ENCODE measurements at regions not wholly inside any gene's neighbourhood (a gene's known extent, or its start where the extent isn't known, plus 50 kb on each side); places are given as distances from the start of the nearest gene placed in this dataset.
"Not testable (repeated sequence)": the region's sequence is repeated elsewhere in the genome, so short reads cannot be mapped to it uniquely, and the experiment has no call there.

DNA sequence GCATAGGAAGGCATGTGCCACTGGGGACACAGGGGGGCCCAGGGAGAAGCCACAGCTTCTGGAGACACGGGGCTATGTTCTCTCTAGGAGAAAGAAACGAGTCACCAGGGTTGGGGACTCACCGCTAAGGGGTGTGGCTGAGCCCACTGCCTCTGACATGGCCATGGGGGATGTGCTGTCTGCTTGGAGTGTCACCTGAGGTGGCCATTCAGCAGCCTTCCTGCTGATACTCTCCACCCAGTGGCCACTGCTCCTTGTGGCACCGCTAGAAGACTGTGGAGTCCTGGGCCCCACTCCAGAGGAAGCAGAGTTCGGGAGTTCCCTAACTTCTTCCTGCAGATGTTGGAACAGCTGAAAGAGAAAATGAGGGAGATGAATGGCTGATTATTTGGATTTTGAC, 91.2 kb upstream of the SLC45A1 start:
- 87% methylated on average over 5 of the region's 5 CpGs for WGBS
- no peak for TF ChIP-seq FOXA2 (IDR thresholded peaks at IDR 0.05)
- no peak for TF ChIP-seq TAF1 (conservative IDR thresholded peaks at IDR 0.05)
- TF ChIP-seq RXRA (IDR thresholded peaks at IDR 0.05): no peak
- no peak for TF ChIP-seq YY1 (IDR thresholded peaks at IDR 0.05)
- TF ChIP-seq, protein P1, sequence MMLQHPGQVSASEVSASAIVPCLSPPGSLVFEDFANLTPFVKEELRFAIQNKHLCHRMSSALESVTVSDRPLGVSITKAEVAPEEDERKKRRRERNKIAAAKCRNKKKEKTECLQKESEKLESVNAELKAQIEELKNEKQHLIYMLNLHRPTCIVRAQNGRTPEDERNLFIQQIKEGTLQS (IDR thresholded peaks at IDR 0.05): no peak
- no peak for TF ChIP-seq HNF4G (IDR thresholded peaks at IDR 0.05)
- TF ChIP-seq SP1 (IDR thresholded peaks at IDR 0.05): no peak
- no peak for TF ChIP-seq FOXA1 (IDR thresholded peaks at IDR 0.05)
- TF ChIP-seq RAD21 (IDR thresholded peaks at IDR 0.05): no peak

DNA sequence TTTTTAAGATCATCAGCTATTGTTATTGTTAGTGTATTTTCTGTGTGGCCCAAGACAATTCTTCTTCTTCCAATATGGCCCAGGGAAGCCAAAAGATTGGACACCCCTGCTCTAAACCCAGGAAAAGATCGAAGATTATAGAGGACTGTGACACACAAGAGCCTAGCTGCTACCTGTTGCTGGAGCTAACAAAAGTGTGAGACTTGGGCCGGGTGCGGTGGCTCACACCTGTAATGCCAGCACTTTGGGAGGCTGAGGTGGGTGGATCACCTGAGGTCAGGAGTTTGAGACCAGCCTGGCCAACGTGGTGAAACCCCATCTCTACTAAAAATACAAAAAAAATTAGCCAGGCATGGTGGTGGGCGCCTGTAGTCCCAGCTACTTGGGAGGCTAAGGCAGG, 91.9 kb upstream of the SLC45A1 start:
- WGBS: 93% methylated on average over 5 of the region's 5 CpGs
- H3K27me3 ChIP-seq (ENCODE audit: control insufficient read depth in 4 of 4, insufficient read depth in 4 of 4, low read length in 3 of 4); H3K36me3 ChIP-seq (ENCODE audit: control insufficient read depth in 4 of 4, insufficient read depth in 3 of 4, low read depth in 1 of 4, low read length in 3 of 4); H3K27ac ChIP-seq (ENCODE audit: low read depth in 1 of 2, low read length in 2 of 2); DNase-seq (ENCODE audit: low spot score); H3K9ac ChIP-seq (ENCODE audit: low read depth in 1 of 2, low read length in 2 of 2); H3K4me1 ChIP-seq (ENCODE audit: control insufficient read depth in 4 of 4, insufficient read depth in 4 of 4, low read length in 3 of 4); H3K9me3 ChIP-seq (ENCODE audit: control insufficient read depth in 4 of 4, low read length in 3 of 4); H3K4me3 ChIP-seq (ENCODE audit: low read depth in 1 of 3, low read length in 3 of 3): not testable (repeated sequence)

More for the DNA sequence above, 91.2 kb upstream of the SLC45A1 start:
- Histone ChIP-seq H3K27me3 (ENCODE audit: control insufficient read depth in 4 of 4, insufficient read depth in 4 of 4, low read length in 3 of 4) (no peaks in the 10 kb centered on the region), H3K4me3 (ENCODE audit: low read depth in 1 of 3, low read length in 3 of 3) (no peak overlapping the region), H3K4me1 (ENCODE audit: control insufficient read depth in 4 of 4, insufficient read depth in 4 of 4, low read length in 3 of 4) (no peaks in the 10 kb centered on the region), H3K27ac (ENCODE audit: low read depth in 1 of 2, low read length in 2 of 2) (no peak overlapping the region), H3K9ac (ENCODE audit: low read depth in 1 of 2, low read length in 2 of 2) (no peak overlapping the region), H3K36me3 (ENCODE audit: control insufficient read depth in 4 of 4, insufficient read depth in 3 of 4, low read depth in 1 of 4, low read length in 3 of 4) (no peaks in the 10 kb centered on the region), H3K9me3 (ENCODE audit: control insufficient read depth in 4 of 4, low read length in 3 of 4) (no peaks in the 10 kb centered on the region)
- no peak for DNase-seq (ENCODE audit: low spot score)

DNA sequence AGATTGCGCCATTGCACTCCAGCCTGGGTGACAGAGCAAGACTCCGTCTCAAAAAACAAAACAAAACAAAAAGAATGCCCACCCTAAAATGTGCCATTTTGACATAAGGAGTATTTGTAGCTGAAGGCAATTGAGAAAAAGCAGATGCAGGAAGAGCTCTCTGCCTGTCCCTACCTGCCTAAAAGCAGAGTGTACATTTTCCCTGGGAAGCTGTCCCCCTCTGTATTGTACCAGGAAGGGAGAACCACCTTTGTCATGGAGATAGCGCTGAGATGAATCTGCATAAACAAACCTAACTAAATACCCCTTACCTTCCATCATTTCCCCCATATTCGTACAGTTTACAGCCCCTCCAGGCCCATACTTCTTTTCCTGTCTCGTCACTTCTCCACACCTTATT, 94.4 kb upstream of the SLC45A1 start:
- Histone ChIP-seq H3K4me1 (ENCODE audit: control insufficient read depth in 4 of 4, insufficient read depth in 4 of 4, low read length in 3 of 4) (no peaks in the 10 kb centered on the region), H3K9ac (ENCODE audit: low read depth in 1 of 2, low read length in 2 of 2) (no peak overlapping the region), H3K27ac (ENCODE audit: low read depth in 1 of 2, low read length in 2 of 2) (no peak overlapping the region), H3K4me3 (ENCODE audit: low read depth in 1 of 3, low read length in 3 of 3) (no peak overlapping the region), H3K9me3 (ENCODE audit: control insufficient read depth in 4 of 4, low read length in 3 of 4) (no peaks in the 10 kb centered on the region), H3K27me3 (ENCODE audit: control insufficient read depth in 4 of 4, insufficient read depth in 4 of 4, low read length in 3 of 4) (no peaks in the 10 kb centered on the region), H3K36me3 (ENCODE audit: control insufficient read depth in 4 of 4, insufficient read depth in 3 of 4, low read depth in 1 of 4, low read length in 3 of 4) (no peaks in the 10 kb centered on the region)
- WGBS: 93% methylated on average over 5 of the region's 5 CpGs
- no peak for DNase-seq (ENCODE audit: low spot score)
- no peak for TF ChIP-seq FOXA1 (IDR thresholded peaks at IDR 0.05)

DNA sequence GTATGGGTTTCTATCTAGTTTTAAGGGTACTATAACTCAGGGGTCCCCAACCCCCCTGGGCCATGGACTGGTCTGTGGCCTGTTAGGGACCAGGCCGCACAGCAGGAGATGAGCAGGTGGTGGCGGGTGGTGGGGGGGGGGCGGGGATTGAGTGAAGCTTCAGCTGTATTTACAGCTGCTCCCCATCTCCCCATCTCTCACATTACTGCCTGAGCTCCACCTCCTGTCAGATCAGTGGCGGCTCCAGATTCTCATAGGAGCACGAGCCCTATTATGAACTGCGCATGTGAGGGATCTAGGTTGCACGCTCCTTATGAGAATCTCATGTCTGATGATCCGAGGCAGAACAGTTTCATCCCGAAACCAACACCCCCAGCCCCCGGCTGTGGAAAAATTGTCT, 95.1 kb upstream of the SLC45A1 start:
- no peak overlapping the region for H3K27ac ChIP-seq (ENCODE audit: low read depth in 1 of 2, low read length in 2 of 2)
- H3K27me3 ChIP-seq (ENCODE audit: control insufficient read depth in 4 of 4, insufficient read depth in 4 of 4, low read length in 3 of 4): no peaks in the 10 kb centered on the region
- H3K9me3 ChIP-seq (ENCODE audit: control insufficient read depth in 4 of 4, low read length in 3 of 4): no peaks in the 10 kb centered on the region
- no peaks in the 10 kb centered on the region for H3K36me3 ChIP-seq (ENCODE audit: control insufficient read depth in 4 of 4, insufficient read depth in 3 of 4, low read depth in 1 of 4, low read length in 3 of 4)
- DNase-seq (ENCODE audit: low spot score): no peak
- WGBS: 97% methylated on average over 10 of the region's 10 CpGs
- TF ChIP-seq RXRA (IDR thresholded peaks at IDR 0.05) (no peak), FOXA1 (IDR thresholded peaks at IDR 0.05) (no peak), SP1 (IDR thresholded peaks at IDR 0.05) (no peak), JUND (IDR thresholded peaks at IDR 0.05) (no peak), TAF1 (conservative IDR thresholded peaks at IDR 0.05) (no peak), NR2F2 (IDR thresholded peaks at IDR 0.05) (no peak), HNF4A (conservative IDR thresholded peaks at IDR 0.05) (no peak), HNF4G (IDR thresholded peaks at IDR 0.05) (no peak)
- TF ChIP-seq, protein P2, sequence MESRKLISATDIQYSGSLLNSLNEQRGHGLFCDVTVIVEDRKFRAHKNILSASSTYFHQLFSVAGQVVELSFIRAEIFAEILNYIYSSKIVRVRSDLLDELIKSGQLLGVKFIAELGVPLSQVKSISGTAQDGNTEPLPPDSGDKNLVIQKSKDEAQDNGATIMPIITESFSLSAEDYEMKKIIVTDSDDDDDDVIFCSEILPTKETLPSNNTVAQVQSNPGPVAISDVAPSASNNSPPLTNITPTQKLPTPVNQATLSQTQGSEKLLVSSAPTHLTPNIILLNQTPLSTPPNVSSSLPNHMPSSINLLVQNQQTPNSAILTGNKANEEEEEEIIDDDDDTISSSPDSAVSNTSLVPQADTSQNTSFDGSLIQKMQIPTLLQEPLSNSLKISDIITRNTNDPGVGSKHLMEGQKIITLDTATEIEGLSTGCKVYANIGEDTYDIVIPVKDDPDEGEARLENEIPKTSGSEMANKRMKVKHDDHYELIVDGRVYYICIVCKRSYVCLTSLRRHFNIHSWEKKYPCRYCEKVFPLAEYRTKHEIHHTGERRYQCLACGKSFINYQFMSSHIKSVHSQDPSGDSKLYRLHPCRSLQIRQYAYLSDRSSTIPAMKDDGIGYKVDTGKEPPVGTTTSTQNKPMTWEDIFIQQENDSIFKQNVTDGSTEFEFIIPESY (IDR thresholded peaks at IDR 0.05): no peak
- TF ChIP-seq, protein P3, sequence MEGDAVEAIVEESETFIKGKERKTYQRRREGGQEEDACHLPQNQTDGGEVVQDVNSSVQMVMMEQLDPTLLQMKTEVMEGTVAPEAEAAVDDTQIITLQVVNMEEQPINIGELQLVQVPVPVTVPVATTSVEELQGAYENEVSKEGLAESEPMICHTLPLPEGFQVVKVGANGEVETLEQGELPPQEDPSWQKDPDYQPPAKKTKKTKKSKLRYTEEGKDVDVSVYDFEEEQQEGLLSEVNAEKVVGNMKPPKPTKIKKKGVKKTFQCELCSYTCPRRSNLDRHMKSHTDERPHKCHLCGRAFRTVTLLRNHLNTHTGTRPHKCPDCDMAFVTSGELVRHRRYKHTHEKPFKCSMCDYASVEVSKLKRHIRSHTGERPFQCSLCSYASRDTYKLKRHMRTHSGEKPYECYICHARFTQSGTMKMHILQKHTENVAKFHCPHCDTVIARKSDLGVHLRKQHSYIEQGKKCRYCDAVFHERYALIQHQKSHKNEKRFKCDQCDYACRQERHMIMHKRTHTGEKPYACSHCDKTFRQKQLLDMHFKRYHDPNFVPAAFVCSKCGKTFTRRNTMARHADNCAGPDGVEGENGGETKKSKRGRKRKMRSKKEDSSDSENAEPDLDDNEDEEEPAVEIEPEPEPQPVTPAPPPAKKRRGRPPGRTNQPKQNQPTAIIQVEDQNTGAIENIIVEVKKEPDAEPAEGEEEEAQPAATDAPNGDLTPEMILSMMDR (IDR thresholded peaks at IDR 0.05; ENCODE audit: low read depth, low read length, missing input control): no peak
- no peak overlapping the region for H3K4me3 ChIP-seq (ENCODE audit: low read depth in 1 of 3, low read length in 3 of 3)
- peaks cover 0 to 3% (median under 1%) of the 10 kb centered on the region in 4 donors for H3K4me1 ChIP-seq (ENCODE audit: control insufficient read depth in 4 of 4, insufficient read depth in 4 of 4, low read length in 3 of 4)
- H3K9ac ChIP-seq (ENCODE audit: low read depth in 1 of 2, low read length in 2 of 2): no peak overlapping the region
